Body of pancreas (tissue), 4 donors: ENCODE measurements at regions not wholly inside any gene's neighbourhood (a gene's known extent, or its start where the extent isn't known, plus 50 kb on each side); places are given as distances from the start of the nearest gene placed in this dataset.

ENCODE experiments used
- ATAC-seq: fragments of 150-250 bp; one replicate; pipeline ENCODE4 v1.9.1; 2016
- DNase-seq, 4 donors: peaks; one replicate each; pipeline ENCODE4 v3.0.0-alpha.2; 2019
- H3K27ac ChIP-seq, 4 donors: fragments of 200-600 bp; sonication (generic); 1 replicate in 3 of 4; 2 replicates in 1 of 4; pipeline versions ENCODE4 v1.5.1 to v1.6.1; 2016 to 2019; ENCODE audit warnings: mild to moderate bottlenecking in 1 of 4, mixed read lengths in 1 of 4, moderate library complexity in 1 of 4
- H3K27me3 ChIP-seq, 2 donors: fragments of 200-600 bp; sonication (generic); one replicate each; pipeline ENCODE4 v1.6.0; 2016; ENCODE audit warnings: mild to moderate bottlenecking in 1 of 2
- H3K36me3 ChIP-seq, 2 donors: fragments of 200-600 bp; sonication (generic); replicated peaks in 1 of 2; 2 replicates each; pipeline ENCODE4 v1.5.1; 2016; ENCODE audit warnings: low read depth in 2 of 2; ENCODE audit not compliant: insufficient read depth in 1 of 2
- H3K4me1 ChIP-seq: fragments of 200-600 bp; sonication (generic); one replicate; pipeline ENCODE4 v1.6.0; 2016
- H3K4me3 ChIP-seq, 2 donors: fragments of 200-600 bp; sonication (generic); 1 replicate in 1 of 2; 2 replicates in 1 of 2; pipeline ENCODE4 v1.5.1; 2016 to 2019
- H3K9me3 ChIP-seq, 3 donors: fragments of 200-600 bp; sonication (generic); 1 replicate in 2 of 3; 2 replicates in 1 of 3; pipeline ENCODE4 v1.5.1; 2016
- CTCF ChIP-seq, 7 experiments: fragments of 450-650 bp in 4 of 7; fragments of 200-600 bp in 3 of 7; sonication (generic) in 3 of 7; IDR thresholded peaks; one replicate each; pipeline ENCODE4 v1.5.1; 2016 to 2019; ENCODE audit warnings: antibody characterized with exemption in 7 of 7
- POLR2A ChIP-seq, 3 donors: fragments of 450-650 bp; IDR thresholded peaks; one replicate each; pipeline ENCODE4 v1.6.1; 2016; ENCODE audit warnings: antibody characterized with exemption in 3 of 3, mild to moderate bottlenecking in 2 of 3
- WGBS, 2 donors: methylation state at CpG; one replicate each; pipeline ENCODE4 v1.1.5; 2017; 5-methylcytosine and 5-hydroxymethylcytosine counted together
- intact Hi-C: fragments of 100-400 bp; cut with DNase I; formaldehyde crosslinking; loops from one replicate; pipeline ENCODE4 v1.15.1; 2023

GRCh38 chr4:89610236-89610635 is 226.7 kb downstream of the SNCA start:
- no peaks in the 10 kb centered on the region for H3K36me3 ChIP-seq
- no peak overlapping the region for H3K27ac ChIP-seq
- H3K4me3 ChIP-seq, result no peak overlapping the region
- H3K9me3 ChIP-seq, result no peaks in the 10 kb centered on the region
- TF ChIP-seq POLR2A (IDR thresholded peaks at IDR 0.05) (no peak), CTCF (IDR thresholded peaks at IDR 0.05) (no peak)
- no peaks in the 10 kb centered on the region for H3K4me1 ChIP-seq
- no peak for ATAC-seq
- DNase-seq, result no peak
- 82 to 100% methylated on average over 4 of the region's 4 CpGs for WGBS, 2 donors
- H3K27me3 ChIP-seq, result no peaks in the 10 kb centered on the region
- intact Hi-C loops, result no loop called here

- no peak for TF ChIP-seq CTCF (IDR thresholded peaks at IDR 0.05)
- TF ChIP-seq POLR2A (IDR thresholded peaks at IDR 0.05), result no peak
- Histone ChIP-seq H3K4me3 (no peak overlapping the region), H3K36me3 (no peaks in the 10 kb centered on the region), H3K4me1 (no peaks in the 10 kb centered on the region), H3K9me3 (no peaks in the 10 kb centered on the region), H3K27ac (no peak overlapping the region), H3K27me3 (no peaks in the 10 kb centered on the region)
- no peak for DNase-seq
- no peak for ATAC-seq
- intact Hi-C loops, result no loop called here
- WGBS, 2 donors, result 35 to 70% methylated on average over 5 of the region's 5 CpGs
These were observed 227.2 kb downstream of the SNCA start for GRCh38 chr4:89609756-89610155.

- Histone ChIP-seq H3K9me3 (no peaks in the 10 kb centered on the region), H3K36me3 (no peaks in the 10 kb centered on the region), H3K4me3 (no peak overlapping the region), H3K27me3 (no peaks in the 10 kb centered on the region), H3K27ac (no peak overlapping the region), H3K4me1 (no peaks in the 10 kb centered on the region)
- DNase-seq, result no peak
- TF ChIP-seq CTCF (IDR thresholded peaks at IDR 0.05), result no peak
- TF ChIP-seq POLR2A (IDR thresholded peaks at IDR 0.05), result no peak
- intact Hi-C loops, result no loop called here
- WGBS, 2 donors, result 86% methylated on average over 6 of the region's 6 CpGs
- no peak for ATAC-seq
These were observed 232.0 kb downstream of the SNCA start for GRCh38 chr4:89604951-89605350.

- H3K4me3 ChIP-seq, result no peak overlapping the region
- DNase-seq (no peak), ATAC-seq (no peak)
- no peaks in the 10 kb centered on the region for H3K4me1 ChIP-seq
- H3K36me3 ChIP-seq, result no peaks in the 10 kb centered on the region
- H3K9me3 ChIP-seq, result no peaks in the 10 kb centered on the region
- H3K27me3 ChIP-seq, result no peaks in the 10 kb centered on the region
- no peak overlapping the region for H3K27ac ChIP-seq
- intact Hi-C loops, result no loop called here
- no peak for TF ChIP-seq POLR2A (IDR thresholded peaks at IDR 0.05)
These were observed 237.9 kb downstream of the SNCA start for GRCh38 chr4:89599026-89599425.

GRCh38 chr4:89598602-89599001 is 238.4 kb downstream of the SNCA start:
- Histone ChIP-seq H3K27ac (no peak overlapping the region), H3K36me3 (no peaks in the 10 kb centered on the region), H3K4me3 (no peak overlapping the region), H3K4me1 (no peaks in the 10 kb centered on the region), H3K9me3 (no peaks in the 10 kb centered on the region), H3K27me3 (no peaks in the 10 kb centered on the region)
- no peak for ATAC-seq
- no peak for DNase-seq
- TF ChIP-seq CTCF (IDR thresholded peaks at IDR 0.05), result peak in 1 of 7 experiments; percentile 14
- TF ChIP-seq POLR2A (IDR thresholded peaks at IDR 0.05), result no peak
- intact Hi-C loops, result no loop called here
- WGBS, 2 donors, result 23 to 32% methylated on average over 1 of the region's 1 CpG
